Fibroblast of skin of abdomen (primary cell): ENCODE measurements at regions not wholly inside any gene's neighbourhood (a gene's known extent, or its start where the extent isn't known, plus 50 kb on each side); places are given as distances from the start of the nearest gene placed in this dataset.
"Not testable (repeated sequence)": the region's sequence is repeated elsewhere in the genome, so short reads cannot be mapped to it uniquely, and the experiment has no call there.

Source experiments
- DNase-seq: peaks from one replicate; pipeline ENCODE4 v3.0.0-alpha.2; 2013

- no peak for DNase-seq
These were observed 1570.8 kb upstream of the ADGRL3 start for GRCh38 chr4:59629348-59629747.

GRCh38 chr4:59630235-59630634 is 1569.9 kb upstream of the ADGRL3 start:
- no peak for DNase-seq

GRCh38 chr4:59630922-59631321 is 1569.2 kb upstream of the ADGRL3 start:
- DNase-seq = no peak

DNA sequence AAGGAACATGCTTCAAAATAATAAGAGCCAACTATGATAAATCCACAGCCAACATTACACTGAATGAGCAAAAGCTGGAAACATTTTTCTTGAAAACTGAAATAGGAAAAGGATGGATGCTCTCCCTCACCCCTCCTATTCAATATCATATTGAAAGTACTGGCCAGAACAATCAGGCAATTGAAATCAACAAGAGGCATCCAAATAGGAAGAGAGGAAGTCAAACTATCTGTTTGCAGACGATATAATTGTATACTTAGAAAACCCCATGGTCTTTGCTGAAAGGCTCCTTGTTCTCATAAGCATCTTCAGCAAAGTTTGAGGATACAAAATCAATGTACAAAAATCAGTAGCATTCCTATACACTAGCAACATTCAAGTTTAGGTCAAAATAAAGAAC is 1562.5 kb upstream of the ADGRL3 start:
- DNase-seq = no peak

DNA sequence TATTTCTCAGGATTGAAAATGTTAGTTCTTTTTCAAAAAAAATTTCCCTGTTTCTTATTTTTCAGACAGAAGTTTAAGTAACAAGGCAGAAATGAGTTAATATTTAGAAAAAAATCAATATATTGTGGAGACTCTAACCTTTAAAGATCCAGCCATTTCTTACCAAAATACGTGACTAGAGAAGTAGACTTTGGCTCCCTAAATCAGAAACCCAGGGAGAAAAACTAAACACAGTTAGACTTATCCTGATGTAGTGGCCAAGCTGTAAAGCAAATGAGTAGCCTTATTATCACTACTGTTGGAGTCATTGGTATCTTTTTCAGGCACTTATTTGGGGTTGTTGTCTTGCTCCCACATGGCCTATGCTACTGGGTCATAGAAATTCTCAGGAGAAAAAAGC is 1556.4 kb upstream of the ADGRL3 start:
- no peak for DNase-seq

DNA sequence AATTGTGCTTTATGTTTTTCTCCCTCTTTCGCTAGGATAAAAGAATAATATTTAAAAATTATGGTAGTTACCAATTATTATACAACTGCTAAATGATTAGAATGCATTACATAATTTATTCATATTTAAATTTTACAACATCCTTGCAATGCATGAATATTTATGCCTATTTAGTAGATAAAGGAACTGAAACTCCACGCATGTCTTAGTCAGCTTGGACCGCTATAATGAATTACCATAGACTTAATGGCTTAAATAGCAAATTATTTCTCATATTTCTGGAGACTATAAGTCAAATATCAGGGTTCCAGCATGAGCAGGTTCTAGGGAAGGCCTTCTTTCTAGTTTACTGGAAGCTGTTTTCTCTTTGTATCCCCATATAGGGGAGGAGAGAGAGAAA is 1555.4 kb upstream of the ADGRL3 start:
- no peak for DNase-seq

GRCh38 chr4:59646082-59646481 is 1554.0 kb upstream of the ADGRL3 start:
- no peak for DNase-seq

DNA sequence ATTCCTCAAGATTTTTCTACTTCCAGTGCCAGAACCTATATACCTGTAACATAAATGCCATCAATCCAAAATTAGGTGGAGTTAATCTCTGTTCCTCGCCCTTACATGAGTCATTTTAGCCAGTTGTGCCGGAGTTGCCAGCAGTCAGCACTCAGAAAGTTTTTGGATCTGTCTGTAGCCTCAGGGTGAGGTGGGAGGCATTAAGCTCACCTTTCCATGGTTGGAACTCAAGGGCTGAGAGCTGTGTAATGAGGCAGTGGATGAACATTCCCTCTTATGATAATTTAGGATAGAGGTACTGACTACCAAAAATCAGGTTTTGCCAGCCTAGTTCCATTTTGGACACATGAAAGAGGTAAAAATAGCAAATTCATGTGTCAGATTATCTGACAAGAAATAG is 1553.1 kb upstream of the ADGRL3 start:
- no peak for DNase-seq

- DNase-seq = no peak
These were observed 1552.6 kb upstream of the ADGRL3 start for GRCh38 chr4:59647500-59647899.

DNA sequence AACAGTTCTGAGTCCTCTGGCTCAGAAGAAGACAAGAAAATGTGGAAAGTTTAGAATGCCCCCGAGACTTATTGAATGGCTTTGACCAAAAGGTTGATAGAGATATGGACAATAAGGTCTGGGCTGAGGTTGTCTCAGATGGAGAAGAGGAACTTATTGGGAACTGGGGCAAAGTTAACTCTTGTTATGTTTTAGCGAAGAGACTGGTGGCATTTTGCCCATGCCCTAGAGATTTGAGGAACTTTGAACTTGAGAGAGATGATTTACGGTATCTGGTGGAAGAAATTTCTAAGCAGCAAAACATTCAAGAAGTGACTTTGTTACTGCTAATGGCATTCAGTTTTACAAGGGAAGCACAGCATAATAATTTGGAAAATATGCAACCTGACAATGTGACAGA is 1549.3 kb upstream of the ADGRL3 start:
- DNase-seq = no peak

GRCh38 chr4:59655996-59656395 is 1544.1 kb upstream of the ADGRL3 start:
- DNase-seq = no peak

DNA sequence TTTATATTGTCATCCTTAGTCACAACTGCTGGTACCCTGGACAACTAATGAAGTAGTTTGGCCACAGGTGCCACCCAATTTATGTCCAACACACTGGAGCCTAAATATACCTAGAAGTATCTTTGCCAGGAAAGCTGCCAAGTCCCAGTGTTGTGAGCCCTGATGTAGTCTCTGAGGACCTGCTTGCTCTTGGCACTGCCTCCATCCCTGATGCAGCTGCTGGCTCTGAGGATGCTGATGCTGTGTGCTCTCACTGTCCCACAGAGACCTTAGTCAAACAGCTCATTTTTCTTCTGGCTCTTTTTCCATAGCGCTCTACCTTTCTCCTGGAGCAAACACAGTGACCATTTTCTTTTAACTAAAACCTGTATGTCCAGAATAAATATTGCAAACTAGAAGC is 1535.4 kb upstream of the ADGRL3 start:
- DNase-seq = no peak

DNA sequence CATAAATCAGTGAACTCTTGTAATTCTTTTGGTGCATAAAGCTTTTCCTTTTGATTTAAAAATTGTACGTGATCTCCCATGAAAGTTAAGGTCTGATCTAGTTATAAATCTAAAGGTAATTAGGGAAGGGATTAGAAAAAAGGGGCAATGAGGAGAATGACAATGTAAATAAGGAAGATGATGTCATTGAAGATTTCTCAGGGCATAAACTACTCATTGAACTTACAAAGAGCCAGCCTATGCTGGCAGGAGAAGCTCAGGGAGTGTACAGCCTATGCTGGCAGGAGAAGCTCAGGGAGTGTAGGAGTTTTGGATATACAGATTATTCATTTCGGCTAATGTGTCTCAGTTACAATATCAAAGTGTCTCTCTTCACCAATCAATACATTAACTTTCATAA is 1533.5 kb upstream of the ADGRL3 start:
- no peak for DNase-seq

GRCh38 chr4:59671037-59671436 is 1529.1 kb upstream of the ADGRL3 start:
- DNase-seq = no peak

- DNase-seq = no peak
These were observed 1523.7 kb upstream of the ADGRL3 start for GRCh38 chr4:59676389-59676788.

DNA sequence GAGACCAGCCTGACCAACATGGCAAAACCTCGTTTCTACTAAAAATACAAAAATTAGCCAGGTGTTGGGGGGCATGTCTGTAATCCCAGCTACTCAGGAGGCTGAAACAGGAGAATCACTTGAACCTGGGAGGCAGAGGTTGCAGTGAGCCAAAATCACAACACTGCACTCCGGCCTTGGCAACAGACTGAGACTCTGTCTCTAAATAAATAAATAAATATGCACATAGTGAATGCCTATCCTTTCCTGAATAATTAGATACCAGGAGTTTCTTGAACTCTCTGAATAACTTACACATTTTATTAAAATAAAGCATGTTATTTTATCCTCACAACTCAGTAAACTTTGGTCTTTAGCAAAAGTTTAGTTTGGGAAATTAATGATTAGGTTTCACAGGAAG is 1523.1 kb upstream of the ADGRL3 start:
- not testable (repeated sequence) for DNase-seq

- DNase-seq = no peak
These were observed 1514.5 kb upstream of the ADGRL3 start for GRCh38 chr4:59685626-59686025.

DNA sequence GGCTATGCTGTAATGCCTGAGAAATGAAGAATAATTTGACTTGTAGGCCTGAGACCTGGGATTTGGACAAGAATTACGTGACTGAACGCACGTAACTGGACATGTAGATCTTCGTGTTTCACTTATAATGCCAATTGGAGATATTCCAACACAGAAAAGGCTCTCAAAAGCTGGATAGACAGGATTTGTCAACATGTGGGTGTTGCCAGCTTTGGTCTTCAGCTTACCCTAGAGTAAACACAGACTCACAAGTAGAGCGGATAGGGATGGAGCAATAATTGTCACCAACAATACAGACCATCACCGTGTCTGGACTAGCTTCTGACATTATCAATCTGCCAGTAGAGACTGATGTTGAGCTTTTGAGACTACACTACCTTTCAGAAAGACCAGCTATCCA is 1511.0 kb upstream of the ADGRL3 start:
- DNase-seq = no peak

- no peak for DNase-seq
These were observed 1504.6 kb upstream of the ADGRL3 start for GRCh38 chr4:59695355-59696053.

- DNase-seq = no peak
These were observed 1502.1 kb upstream of the ADGRL3 start for GRCh38 chr4:59698041-59698440.

- no peak for DNase-seq
These were observed 1499.5 kb upstream of the ADGRL3 start for GRCh38 chr4:59700651-59701050.

GRCh38 chr4:59704616-59705015 is 1495.5 kb upstream of the ADGRL3 start:
- DNase-seq = no peak

- DNase-seq = no peak
These were observed 1487.7 kb upstream of the ADGRL3 start for GRCh38 chr4:59712470-59712869.

DNA sequence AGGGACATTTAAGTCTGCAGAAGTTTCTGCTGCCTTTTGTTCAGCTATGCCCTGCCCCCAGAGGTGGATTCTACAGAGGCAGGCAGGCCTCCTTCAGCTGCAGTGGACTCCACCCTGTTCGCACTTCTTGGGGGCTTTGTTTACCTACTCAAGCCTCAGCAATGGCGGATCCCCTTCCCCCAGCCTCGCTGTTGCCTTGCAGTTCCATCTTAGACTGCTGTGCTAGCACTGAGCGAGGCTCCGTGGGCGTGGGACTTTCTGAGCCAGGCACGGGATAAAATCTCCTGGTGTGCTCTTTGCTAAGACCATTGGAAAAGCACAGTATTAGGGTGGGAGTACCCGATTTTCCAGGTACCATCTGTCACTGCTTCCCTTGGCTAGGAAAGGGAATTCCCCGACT is 1475.8 kb upstream of the ADGRL3 start:
- DNase-seq = not testable (repeated sequence)

- DNase-seq = no peak
These were observed 1472.4 kb upstream of the ADGRL3 start for GRCh38 chr4:59727745-59728144.
